Left lung (tissue), 4 donors: ENCODE measurements at regions not wholly inside any gene's neighbourhood (a gene's known extent, or its start where the extent isn't known, plus 50 kb on each side); places are given as distances from the start of the nearest gene placed in this dataset.

Experiments
- ATAC-seq: fragments of 200-7000 bp; cut with Tn5 transposase; one replicate; pipeline ENCODE4 v1.9.1; 2020; ENCODE audit warnings: moderate library complexity
- DNase-seq, 4 donors: peaks; one replicate each; pipeline ENCODE4 v3.0.0-alpha.2; 2013 to 2020
- H3K27ac ChIP-seq, 2 donors: fragments of 200-600 bp; sonication (generic) in 1 of 2; one replicate each; pipeline versions ENCODE4 v1.5.0 to v1.8.0; 2020 to 2021
- H3K27me3 ChIP-seq, 2 donors: fragments of 200-600 bp; sonication (generic) in 1 of 2; one replicate each; pipeline versions ENCODE4 v1.5.0 to v1.8.0; 2020 to 2021
- H3K36me3 ChIP-seq, 2 donors: fragments of 200-600 bp; sonication (generic) in 1 of 2; one replicate each; pipeline versions ENCODE4 v1.5.0 to v1.8.0; 2020 to 2021
- H3K4me1 ChIP-seq, 2 donors: fragments of 200-600 bp; one replicate each; pipeline ENCODE4 v1.8.0; 2021
- H3K4me3 ChIP-seq, 2 donors: fragments of 200-600 bp; sonication (generic) in 1 of 2; one replicate each; pipeline versions ENCODE4 v1.5.0 to v1.8.0; 2020 to 2021; ENCODE audit warnings: mild to moderate bottlenecking in 1 of 2
- H3K9me3 ChIP-seq, 2 donors: fragments of 200-600 bp; sonication (generic) in 1 of 2; one replicate each; pipeline versions ENCODE4 v1.5.0 to v1.8.0; 2020 to 2021
- intact Hi-C, 2 donors: fragments of 100-400 bp; cut with DNase I; formaldehyde crosslinking; loops; one replicate each; pipeline versions ENCODE4 v1.11.2 to v1.14.2; 2022
- TF ChIP-seq, protein P1 (sequence below), 2 donors: fragments of 200-600 bp; sonication (generic) in 1 of 2; IDR thresholded peaks; one replicate each; pipeline versions ENCODE4 v1.5.0 to v1.8.0; 2021; ENCODE audit warnings: antibody characterized with exemption in 2 of 2
- donor health status: DM: no; HTN: yes; CAD: no.
- donor health status: DM: no; HTN: no; CAD: no.

DNA sequence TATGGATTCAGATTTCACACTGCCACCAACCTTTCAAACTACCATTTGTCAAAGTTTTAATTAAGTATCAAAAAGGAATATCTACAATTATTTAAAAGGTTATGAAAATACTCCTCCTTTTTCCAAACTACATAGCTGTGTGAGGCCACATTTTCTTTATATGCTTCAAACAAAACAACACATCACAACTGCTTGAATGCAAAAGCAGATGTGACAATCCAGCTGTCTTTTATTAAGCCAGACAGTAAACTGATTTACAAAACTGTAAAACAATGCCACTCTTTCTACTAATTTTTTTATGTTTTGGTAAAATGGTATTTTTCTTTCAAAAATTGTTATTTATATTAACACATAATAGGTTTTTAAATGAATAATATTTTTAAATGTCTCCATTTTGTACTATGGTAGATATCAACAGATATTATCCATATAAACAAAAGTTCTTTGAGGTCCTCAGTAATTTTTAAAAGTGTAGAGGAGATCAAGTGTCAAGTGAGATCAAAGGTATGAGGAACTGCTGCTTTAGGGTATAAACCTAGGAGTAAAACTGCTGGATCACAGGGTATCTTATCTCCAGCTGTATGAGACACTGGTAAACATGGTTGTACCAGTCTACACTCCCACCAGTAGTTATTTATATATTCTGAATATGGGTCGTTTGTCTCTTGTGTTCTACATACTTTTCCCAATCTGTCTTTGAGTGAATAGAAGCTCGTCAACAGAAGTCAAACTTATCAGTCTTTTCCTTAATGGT, 68.8 kb upstream of the SERTAD2 start:
- ATAC-seq (no peak), DNase-seq (no peak)
- intact Hi-C loops: no loop called here
- Histone ChIP-seq H3K27ac (no peak overlapping the region), H3K9me3 (no peaks in the 10 kb centered on the region), H3K36me3 (no peaks in the 10 kb centered on the region), H3K27me3 (no peaks in the 10 kb centered on the region), H3K4me1 (peaks cover 4 to 21% of the 10 kb centered on the region in 2 donors), H3K4me3 (no peak overlapping the region)
- TF ChIP-seq, protein P1, sequence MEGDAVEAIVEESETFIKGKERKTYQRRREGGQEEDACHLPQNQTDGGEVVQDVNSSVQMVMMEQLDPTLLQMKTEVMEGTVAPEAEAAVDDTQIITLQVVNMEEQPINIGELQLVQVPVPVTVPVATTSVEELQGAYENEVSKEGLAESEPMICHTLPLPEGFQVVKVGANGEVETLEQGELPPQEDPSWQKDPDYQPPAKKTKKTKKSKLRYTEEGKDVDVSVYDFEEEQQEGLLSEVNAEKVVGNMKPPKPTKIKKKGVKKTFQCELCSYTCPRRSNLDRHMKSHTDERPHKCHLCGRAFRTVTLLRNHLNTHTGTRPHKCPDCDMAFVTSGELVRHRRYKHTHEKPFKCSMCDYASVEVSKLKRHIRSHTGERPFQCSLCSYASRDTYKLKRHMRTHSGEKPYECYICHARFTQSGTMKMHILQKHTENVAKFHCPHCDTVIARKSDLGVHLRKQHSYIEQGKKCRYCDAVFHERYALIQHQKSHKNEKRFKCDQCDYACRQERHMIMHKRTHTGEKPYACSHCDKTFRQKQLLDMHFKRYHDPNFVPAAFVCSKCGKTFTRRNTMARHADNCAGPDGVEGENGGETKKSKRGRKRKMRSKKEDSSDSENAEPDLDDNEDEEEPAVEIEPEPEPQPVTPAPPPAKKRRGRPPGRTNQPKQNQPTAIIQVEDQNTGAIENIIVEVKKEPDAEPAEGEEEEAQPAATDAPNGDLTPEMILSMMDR (IDR thresholded peaks at IDR 0.05): no peak

DNA sequence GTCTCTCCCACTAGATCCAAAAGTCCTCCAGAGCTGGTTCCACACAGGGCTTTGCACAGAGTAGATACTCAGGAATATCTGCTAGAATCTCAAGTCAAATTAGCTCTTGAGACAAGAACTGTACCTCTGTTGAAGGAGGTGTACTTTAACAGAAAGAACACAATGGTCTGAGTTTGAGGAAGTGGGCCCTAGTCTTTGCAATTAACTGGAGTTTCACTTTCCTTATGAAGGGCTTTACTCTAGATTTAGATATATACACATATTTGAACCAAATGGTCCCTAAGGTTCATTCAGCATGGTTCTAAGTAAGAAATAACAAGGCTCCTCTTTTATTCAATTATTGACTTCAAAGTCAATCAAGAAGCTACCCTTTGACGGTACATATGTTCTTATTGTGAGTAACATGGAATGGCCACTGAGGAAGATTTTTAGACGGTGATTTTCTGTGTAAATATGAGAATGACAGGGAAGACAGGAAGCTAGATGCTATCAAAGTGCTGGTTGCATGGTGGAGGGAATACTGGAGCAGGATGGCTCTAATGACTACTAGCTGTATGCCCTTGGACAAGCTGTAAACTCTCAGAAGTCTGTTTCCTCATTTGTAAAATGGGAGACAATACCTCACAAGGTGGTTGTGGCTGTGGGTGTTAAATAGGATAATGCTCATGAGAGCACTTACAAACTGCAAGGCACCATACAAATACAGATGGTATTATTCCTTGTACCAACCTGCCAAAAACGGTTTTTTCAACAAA, 73.5 kb upstream of the SERTAD2 start:
- Histone ChIP-seq H3K27ac (peak overlapping the region in 1 of 2 donors; percentile 73), H3K9me3 (no peaks in the 10 kb centered on the region), H3K27me3 (no peaks in the 10 kb centered on the region), H3K4me3 (no peak overlapping the region), H3K36me3 (no peaks in the 10 kb centered on the region), H3K4me1 (peaks cover 16 to 48% of the 10 kb centered on the region in 2 donors)
- ATAC-seq (peak; percentile 39), DNase-seq (no peak)
- TF ChIP-seq, protein P1 (IDR thresholded peaks at IDR 0.05): no peak
- intact Hi-C loops: no loop called here

DNA sequence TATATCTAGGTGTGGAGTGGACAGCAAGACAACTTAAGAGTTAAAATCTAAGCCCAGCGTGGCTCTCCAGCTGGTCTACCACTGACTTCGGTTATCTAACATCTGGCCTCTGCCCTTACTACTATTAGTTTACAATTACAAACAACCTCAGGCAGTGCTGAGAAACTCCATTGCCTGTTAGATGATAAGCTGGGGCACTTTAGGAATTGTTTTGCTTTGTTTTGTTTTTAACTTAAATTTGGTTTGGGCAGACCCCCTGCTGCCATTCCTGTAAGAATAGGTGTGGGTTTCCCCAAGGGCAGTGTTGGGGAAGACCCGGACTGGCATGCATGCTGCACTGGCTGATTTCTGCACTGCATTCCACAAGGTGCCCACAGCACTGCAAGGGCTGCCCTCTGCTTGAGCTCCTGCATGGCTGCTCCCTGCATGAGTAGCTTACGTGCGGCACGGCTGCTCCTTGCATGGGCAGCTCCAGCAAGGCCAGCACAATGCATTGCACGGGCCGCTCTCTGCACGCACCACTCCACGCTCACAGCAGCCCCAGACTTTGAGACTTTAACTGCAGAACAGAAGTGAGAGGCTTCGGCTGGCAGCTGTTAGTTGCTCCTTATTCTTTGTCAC, 74.2 kb upstream of the SERTAD2 start:
- ATAC-seq (no peak), DNase-seq (no peak)
- Histone ChIP-seq H3K36me3 (no peaks in the 10 kb centered on the region), H3K4me1 (peaks cover 16 to 48% of the 10 kb centered on the region in 2 donors), H3K27me3 (no peaks in the 10 kb centered on the region), H3K4me3 (no peak overlapping the region), H3K27ac (peak overlapping the region in 1 of 2 donors; percentile 73), H3K9me3 (no peaks in the 10 kb centered on the region)
- TF ChIP-seq, protein P1 (IDR thresholded peaks at IDR 0.05): no peak
- intact Hi-C loops: no loop called here

DNA sequence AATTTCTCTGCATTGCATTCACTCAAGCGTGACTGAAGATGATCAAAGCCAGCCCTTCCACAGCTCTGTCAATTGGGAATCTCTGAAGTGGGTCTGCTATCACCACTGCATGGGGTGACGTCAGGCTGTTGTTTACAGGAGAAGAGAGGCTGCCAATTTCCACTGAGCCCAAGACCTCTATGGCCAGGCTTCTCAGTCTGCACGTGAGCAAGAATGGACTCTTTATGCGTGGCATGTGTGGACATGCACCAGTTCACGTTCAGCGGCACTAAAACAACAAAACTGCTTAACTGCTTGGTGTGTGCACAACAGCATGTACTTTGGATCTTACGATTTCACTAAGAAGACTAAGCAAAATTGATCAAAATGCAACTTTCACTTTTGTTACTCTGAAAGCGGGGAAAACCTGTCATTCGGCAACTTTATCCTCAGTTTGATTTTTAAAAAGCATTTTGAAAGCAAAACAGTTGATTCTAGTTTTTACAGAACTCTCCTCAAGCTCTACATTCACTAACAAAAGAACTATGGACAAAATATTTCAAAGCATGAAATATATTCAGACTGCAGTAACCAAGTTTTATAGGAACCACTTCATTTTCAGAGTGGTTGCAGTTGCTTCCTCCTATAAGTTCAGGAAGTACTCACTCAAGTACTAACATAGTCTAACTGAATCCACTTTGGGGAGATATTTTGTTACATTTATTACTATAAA, 77.0 kb upstream of the SERTAD2 start:
- Histone ChIP-seq H3K36me3 (no peaks in the 10 kb centered on the region), H3K27ac (peak overlapping the region; percentile 87 to 89), H3K9me3 (no peaks in the 10 kb centered on the region), H3K4me3 (peak overlapping the region; percentile 17 to 37), H3K4me1 (peaks cover 16 to 48% of the 10 kb centered on the region in 2 donors), H3K27me3 (no peaks in the 10 kb centered on the region)
- ATAC-seq (peak; percentile 92), DNase-seq (peak in 3 of 4 donors; percentile 63 to 87 (median 80))
- intact Hi-C loops: no loop called here
- TF ChIP-seq, protein P1 (IDR thresholded peaks at IDR 0.05): no peak
